ACC112 (cell line): ENCODE measurements at regions not wholly inside any gene's neighbourhood (a gene's known extent, or its start where the extent isn't known, plus 50 kb on each side); places are given as distances from the start of the nearest gene placed in this dataset.

Experiments
- H2AFZ ChIP-seq: fragments of 200-600 bp; sonication (generic); one replicate; pipeline ENCODE4 v1.6.0; 2017; ENCODE audit warnings: antibody characterized with exemption, low read length; ENCODE audit not compliant: unreplicated experiment
- H3K27ac ChIP-seq: fragments of 200-600 bp; sonication (generic); 2 replicates; pipeline ENCODE4 v1.5.1; 2014; ENCODE audit warnings: low read depth, mild to moderate bottlenecking, antibody characterized with exemption, low read length, moderate library complexity
- H3K27me3 ChIP-seq: fragments of 200-600 bp; sonication (generic); 2 replicates; pipeline ENCODE4 v1.6.1; 2014; ENCODE audit warnings: mild to moderate bottlenecking, antibody characterized with exemption, low read length, moderate library complexity, mixed read lengths; ENCODE audit not compliant: insufficient read depth
- H3K36me3 ChIP-seq: fragments of 200-600 bp; sonication (generic); 2 replicates; pipeline ENCODE4 v1.6.1; 2016; ENCODE audit warnings: mild to moderate bottlenecking, antibody characterized with exemption, low read length, moderate library complexity, mixed read lengths; ENCODE audit not compliant: insufficient read depth
- H3K4me1 ChIP-seq: fragments of 200-600 bp; sonication (generic); one replicate; pipeline ENCODE4 v1.6.1; 2016; ENCODE audit warnings: low read length, mixed read lengths; ENCODE audit not compliant: insufficient read depth, unreplicated experiment, control insufficient read depth
- H3K4me3 ChIP-seq: fragments of 200-600 bp; sonication (generic); 2 replicates; pipeline ENCODE4 v1.5.1; 2014; ENCODE audit warnings: mild to moderate bottlenecking, low read depth, low read length
- H3K79me2 ChIP-seq: fragments of 200-600 bp; sonication (generic); one replicate; pipeline ENCODE4 v1.6.0; 2016; ENCODE audit warnings: low read length; ENCODE audit not compliant: control insufficient read depth, unreplicated experiment, insufficient read depth

DNA sequence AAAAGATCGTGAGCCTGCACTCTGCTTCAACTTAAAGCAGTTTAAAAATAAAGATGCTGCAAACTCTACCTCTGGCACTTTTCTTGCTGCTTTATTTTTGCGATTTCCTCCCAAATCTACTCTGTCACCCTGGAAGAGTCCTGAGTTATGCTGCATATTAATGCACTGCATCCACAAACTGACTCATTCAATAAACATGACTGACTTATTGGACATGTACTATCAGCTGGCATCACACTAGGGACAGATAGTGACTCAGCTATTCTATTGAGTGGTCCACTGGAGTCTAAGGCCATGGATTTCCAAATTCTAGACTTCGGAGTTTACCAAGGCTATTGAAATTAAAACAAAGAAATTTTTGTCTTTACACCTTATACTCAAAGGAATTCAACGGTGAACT lies 90.7 kb upstream of the PTPRR start:
- peaks cover 20% of the 10 kb centered on the region for H3K4me1 ChIP-seq
- H2AFZ ChIP-seq: no peak overlapping the region
- H3K4me3 ChIP-seq: no peak overlapping the region
- H3K79me2 ChIP-seq: no peaks in the 10 kb centered on the region
- no peaks in the 10 kb centered on the region for H3K36me3 ChIP-seq
- peak overlapping the region; percentile 75 for H3K27ac ChIP-seq
- H3K27me3 ChIP-seq: no peaks in the 10 kb centered on the region

DNA sequence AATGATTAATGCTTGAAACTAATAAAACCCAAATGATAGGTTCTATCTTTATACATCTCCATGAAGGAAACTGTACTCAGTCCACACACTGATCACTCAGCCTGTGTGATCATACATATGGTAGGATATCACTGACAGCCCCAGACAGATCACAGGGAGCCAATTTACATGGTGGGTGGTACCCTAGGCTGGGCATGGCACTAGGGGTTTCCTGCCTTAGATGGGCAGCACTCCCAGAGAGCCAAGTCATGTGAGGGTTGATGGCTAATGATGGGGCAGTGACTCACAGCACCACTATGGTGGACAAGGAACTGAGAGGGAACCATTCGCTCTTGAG lies 89.6 kb upstream of the PTPRR start:
- Histone ChIP-seq H3K4me1 (peaks cover 20% of the 10 kb centered on the region), H3K79me2 (no peaks in the 10 kb centered on the region), H3K4me3 (no peak overlapping the region)

DNA sequence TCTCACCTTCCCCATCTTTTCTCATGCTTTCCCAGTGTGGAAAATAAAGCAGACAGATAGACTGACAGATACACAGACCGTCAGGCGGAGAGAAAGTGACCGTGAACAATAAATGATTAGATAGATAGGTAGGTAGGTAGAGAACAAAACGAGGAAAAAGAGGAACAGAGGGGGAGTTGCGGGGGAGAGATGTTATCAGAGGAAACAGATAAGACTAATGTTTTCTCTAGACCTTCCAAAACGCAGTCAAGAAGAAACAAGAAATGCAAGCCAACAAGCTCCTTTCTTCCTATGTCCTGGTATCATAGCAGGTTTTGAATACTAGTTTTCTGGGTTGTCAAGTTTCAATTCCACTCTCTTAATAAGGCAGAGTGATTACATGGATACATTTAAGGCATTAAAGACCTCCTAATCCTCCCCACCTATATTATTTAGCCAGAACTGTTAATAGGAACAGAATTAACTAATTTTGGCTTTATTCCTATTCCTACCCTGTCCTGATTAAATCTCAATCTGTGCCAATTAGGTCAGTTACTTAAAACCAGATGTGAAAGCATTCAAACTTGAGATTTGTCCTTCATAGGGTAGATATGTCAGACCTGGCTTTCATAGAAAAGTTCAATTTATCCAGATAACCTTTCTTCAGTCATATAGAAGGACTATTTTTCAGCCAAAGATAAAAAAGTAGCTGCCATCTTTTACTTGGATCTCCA lies 89.0 kb upstream of the PTPRR start:
- peaks cover 20% of the 10 kb centered on the region for H3K4me1 ChIP-seq
- peak overlapping the region; percentile 65 for H2AFZ ChIP-seq
- no peak overlapping the region for H3K4me3 ChIP-seq
- H3K36me3 ChIP-seq: no peaks in the 10 kb centered on the region
- no peaks in the 10 kb centered on the region for H3K27me3 ChIP-seq
- no peak overlapping the region for H3K27ac ChIP-seq
- no peaks in the 10 kb centered on the region for H3K79me2 ChIP-seq

More for the DNA sequence above, 89.6 kb upstream of the PTPRR start:
- Histone ChIP-seq H3K27ac (no peak overlapping the region), H3K36me3 (no peaks in the 10 kb centered on the region), H3K27me3 (no peaks in the 10 kb centered on the region), H2AFZ (peak overlapping the region; percentile 65)

DNA sequence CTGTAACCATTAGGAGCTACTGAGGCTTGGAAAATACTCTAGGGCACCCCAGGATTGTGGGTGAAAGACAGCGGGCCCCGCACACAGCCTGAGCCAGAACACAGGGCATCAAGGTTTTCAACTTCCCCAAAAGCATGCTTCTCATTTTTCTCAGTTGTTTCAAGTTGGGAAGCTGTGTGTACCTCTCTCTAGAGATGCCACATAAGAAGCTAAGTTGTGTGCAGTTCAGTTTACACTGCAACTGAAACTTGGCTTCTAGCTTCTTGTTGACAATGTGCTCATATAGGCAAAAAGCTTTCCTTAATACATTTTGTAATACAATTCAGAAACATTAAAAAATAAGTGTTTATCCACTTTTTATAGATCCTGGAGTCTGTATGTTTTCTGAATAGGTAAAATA lies 88.1 kb upstream of the PTPRR start:
- no peaks in the 10 kb centered on the region for H3K27me3 ChIP-seq
- no peak overlapping the region for H3K27ac ChIP-seq
- H3K36me3 ChIP-seq: no peaks in the 10 kb centered on the region
- H3K4me1 ChIP-seq: peaks cover 20% of the 10 kb centered on the region
- H3K4me3 ChIP-seq: no peak overlapping the region
- no peaks in the 10 kb centered on the region for H3K79me2 ChIP-seq
- H2AFZ ChIP-seq: no peak overlapping the region

DNA sequence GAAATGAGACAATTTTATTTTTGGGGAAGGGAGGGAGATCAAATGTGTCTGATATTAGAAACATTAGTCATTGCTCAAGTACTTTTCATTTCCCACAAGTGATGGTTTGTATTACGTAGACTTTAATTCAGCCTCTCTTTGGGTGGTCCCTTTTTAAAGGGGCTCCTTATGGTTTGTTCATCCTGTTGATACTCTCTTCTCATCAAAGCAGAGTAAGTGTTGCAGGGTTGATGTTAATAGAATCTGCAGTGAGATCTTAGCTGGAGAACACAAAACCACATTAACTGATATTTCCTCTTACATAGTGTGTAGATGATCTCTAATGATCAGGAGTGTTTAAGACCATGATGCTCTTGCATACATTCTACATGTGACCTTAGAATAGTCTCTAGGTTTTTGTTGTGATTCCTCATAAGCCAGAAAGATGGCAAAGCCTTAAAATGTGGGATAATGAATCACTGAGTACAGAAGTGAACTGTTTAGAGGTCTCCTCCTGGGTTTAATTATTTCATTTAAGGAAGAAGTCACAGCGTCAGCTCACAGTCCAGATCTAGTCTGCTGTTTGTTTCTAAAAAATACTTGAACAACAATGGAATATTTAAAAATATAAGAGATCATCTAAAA lies 87.4 kb upstream of the PTPRR start:
- no peak overlapping the region for H3K27ac ChIP-seq
- H3K4me3 ChIP-seq: no peak overlapping the region
- no peaks in the 10 kb centered on the region for H3K27me3 ChIP-seq
- H3K4me1 ChIP-seq: peaks cover 20% of the 10 kb centered on the region
- no peak overlapping the region for H2AFZ ChIP-seq
- no peaks in the 10 kb centered on the region for H3K36me3 ChIP-seq
- no peaks in the 10 kb centered on the region for H3K79me2 ChIP-seq

DNA sequence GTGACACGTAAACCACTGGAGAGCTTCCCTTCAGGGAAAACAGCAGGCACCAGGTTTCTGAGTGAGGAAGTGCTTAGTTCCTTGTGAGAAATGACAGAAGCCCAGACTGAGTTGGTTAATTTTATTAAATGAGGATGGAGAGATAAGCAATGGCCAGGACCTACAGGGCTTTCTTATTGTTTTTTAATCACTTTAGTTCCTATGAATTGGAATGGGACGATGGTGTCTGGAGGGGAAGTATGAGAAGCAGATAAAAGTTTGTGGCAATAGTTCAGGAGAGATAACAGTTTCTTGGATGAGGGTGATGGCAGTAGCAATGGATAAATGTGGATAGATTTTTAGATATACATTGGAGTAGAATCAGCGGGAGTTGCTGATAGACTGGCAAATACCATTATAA lies 86.5 kb upstream of the PTPRR start:
- H3K79me2 ChIP-seq: no peaks in the 10 kb centered on the region
- H3K4me1 ChIP-seq: peaks cover 18% of the 10 kb centered on the region
- no peaks in the 10 kb centered on the region for H3K27me3 ChIP-seq
- no peak overlapping the region for H3K4me3 ChIP-seq
- H2AFZ ChIP-seq: no peak overlapping the region
- H3K36me3 ChIP-seq: no peaks in the 10 kb centered on the region
- no peak overlapping the region for H3K27ac ChIP-seq

DNA sequence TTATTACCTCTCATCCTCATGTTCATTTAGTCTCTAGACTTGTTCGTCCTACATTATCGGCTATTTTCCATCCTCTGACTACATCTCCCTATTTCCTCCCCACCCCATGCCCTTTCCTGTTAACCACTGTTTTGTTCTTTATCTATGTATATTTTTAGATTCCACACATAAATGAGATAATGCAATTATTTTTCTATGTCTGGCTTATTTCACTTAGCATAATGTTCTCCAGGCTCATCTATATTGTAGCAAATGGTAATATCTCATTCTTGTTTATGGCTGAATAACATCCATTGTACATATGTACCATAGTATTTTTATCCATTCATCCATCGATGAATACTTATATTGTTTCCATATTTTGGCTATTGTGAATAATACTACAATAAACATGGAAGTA lies 84.6 kb upstream of the PTPRR start:
- H3K36me3 ChIP-seq: no peaks in the 10 kb centered on the region

DNA sequence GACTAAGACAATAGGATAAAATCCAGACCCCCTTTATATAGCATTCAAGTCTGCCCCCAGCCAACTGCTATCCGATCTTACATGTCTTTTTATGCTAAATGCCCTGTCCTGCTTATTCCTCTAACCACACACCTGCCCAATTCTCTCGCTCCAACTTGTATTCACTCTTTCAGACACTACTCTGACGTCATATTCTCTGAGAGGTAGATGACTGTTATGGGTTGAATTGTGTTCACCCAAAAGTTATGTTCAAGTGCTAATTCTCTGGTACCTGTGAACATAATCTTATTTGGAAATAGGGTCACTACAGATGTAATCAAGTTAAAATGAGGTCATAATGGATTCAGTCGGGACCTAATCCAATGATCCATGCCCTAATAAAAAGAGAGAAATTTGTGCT lies 84.0 kb upstream of the PTPRR start:
- Histone ChIP-seq H3K27ac (no peak overlapping the region), H2AFZ (no peak overlapping the region), H3K4me3 (no peak overlapping the region), H3K79me2 (no peaks in the 10 kb centered on the region), H3K4me1 (peaks cover 4% of the 10 kb centered on the region), H3K36me3 (no peaks in the 10 kb centered on the region), H3K27me3 (no peaks in the 10 kb centered on the region)

More for the DNA sequence above, 84.6 kb upstream of the PTPRR start:
- H3K79me2 ChIP-seq: no peaks in the 10 kb centered on the region
- no peak overlapping the region for H3K27ac ChIP-seq
- H2AFZ ChIP-seq: no peak overlapping the region
- H3K4me3 ChIP-seq: no peak overlapping the region
- no peaks in the 10 kb centered on the region for H3K27me3 ChIP-seq
- H3K4me1 ChIP-seq: peaks cover 8% of the 10 kb centered on the region

DNA sequence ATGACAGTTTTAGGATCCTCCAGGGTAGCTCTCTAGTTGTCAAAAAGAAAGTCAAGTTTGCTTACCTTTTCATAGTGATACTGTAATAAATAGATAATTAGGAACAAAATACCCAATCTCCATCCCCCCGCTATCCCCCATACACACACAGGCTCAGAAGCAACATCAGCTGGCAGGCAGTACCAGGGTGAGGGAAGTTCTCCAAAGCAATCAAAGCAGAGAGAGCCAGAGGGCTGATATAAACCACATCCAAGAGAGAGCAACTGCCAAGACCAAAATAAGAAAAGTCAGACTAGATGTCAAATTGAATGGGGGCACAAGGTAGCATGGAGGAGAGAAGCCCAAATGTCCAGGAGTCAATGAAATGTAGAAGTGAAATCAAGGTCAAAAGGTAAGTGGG lies 80.2 kb upstream of the PTPRR start:
- no peak overlapping the region for H2AFZ ChIP-seq

DNA sequence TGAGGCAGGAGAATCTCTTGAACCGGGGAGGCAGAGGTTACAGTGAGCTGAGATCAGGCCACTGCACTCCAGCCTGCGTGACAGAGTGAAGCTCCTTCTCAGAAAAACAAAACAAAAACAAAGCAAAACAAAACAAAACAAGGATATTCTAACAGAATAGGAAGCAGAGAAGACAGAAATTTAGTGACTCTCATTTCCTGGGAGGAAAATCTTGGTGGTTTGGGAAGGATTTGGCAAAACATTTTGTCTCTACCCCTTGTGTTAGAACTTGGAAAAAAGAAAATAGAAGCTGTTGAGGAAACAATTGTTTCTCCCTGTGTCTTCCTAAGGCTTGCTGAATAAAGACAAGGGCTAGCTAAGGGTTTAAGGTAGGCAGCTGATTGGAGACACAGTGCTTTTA lies 79.7 kb upstream of the PTPRR start:
- Histone ChIP-seq H3K4me3 (no peak overlapping the region), H3K4me1 (peaks cover 9% of the 10 kb centered on the region), H3K36me3 (no peaks in the 10 kb centered on the region), H3K27ac (no peak overlapping the region), H3K27me3 (no peaks in the 10 kb centered on the region), H2AFZ (no peak overlapping the region), H3K79me2 (no peaks in the 10 kb centered on the region)

More for the DNA sequence above, 80.2 kb upstream of the PTPRR start:
- no peaks in the 10 kb centered on the region for H3K27me3 ChIP-seq
- no peaks in the 10 kb centered on the region for H3K36me3 ChIP-seq
- no peak overlapping the region for H3K27ac ChIP-seq
- peaks cover 4% of the 10 kb centered on the region for H3K4me1 ChIP-seq
- H3K79me2 ChIP-seq: no peaks in the 10 kb centered on the region
- no peak overlapping the region for H3K4me3 ChIP-seq

DNA sequence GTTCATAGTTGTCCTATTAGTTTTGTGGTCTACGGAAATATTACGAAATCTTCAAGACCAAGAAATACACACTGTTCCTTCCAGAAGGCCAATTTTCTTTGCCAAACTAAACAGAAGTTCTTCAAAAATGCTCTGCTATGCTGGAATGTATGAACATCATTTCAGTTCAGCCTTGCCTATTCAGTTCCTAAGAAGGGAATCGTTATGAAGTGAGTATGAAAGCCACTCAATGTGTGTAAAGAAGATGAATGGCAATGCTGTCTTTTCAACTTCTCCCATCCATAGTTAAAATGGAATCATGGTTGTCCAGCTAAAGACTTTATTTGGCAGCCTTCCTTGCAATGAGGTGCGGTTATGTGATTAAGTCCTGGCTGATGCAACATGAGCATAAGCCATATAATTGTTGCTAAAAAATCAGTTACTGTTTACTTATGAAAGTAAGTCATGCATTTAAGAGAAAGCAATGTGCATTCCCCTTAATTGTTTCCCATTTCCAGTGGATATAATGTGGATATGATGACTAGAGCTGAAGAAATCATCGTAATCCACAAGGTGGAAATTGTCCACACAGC lies 73.8 kb upstream of the PTPRR start:
- Histone ChIP-seq H2AFZ (peak overlapping the region; percentile 19), H3K79me2 (no peaks in the 10 kb centered on the region), H3K27ac (peak overlapping the region; percentile 94)

More for the DNA sequence above, 73.8 kb upstream of the PTPRR start:
- no peaks in the 10 kb centered on the region for H3K27me3 ChIP-seq
- H3K36me3 ChIP-seq: no peaks in the 10 kb centered on the region
- H3K4me1 ChIP-seq: peaks cover 31% of the 10 kb centered on the region
- peak overlapping the region; percentile 38; the same call in 1 of the 2 replicates for H3K4me3 ChIP-seq
